Neural progenitor cell (in vitro differentiated cells): ENCODE measurements at regions not wholly inside any gene's neighbourhood (a gene's known extent, or its start where the extent isn't known, plus 50 kb on each side); places are given as distances from the start of the nearest gene placed in this dataset.

Source experiments
- DNase-seq: peaks from one replicate; pipeline ENCODE4 v3.0.0-alpha.2; 2016; ENCODE audit warnings: low spot score
- H2AFZ ChIP-seq: fragments of 200-600 bp; sonication (generic); replicated peaks from 2 replicates; pipeline ENCODE4 v1.6.1; 2016; ENCODE audit warnings: antibody characterized with exemption
- H3F3A ChIP-seq: fragments of 200-600 bp; sonication (generic); 2 replicates; pipeline ENCODE4 v1.6.1; 2016; ENCODE audit warnings: antibody characterized with exemption, low read depth
- H3K27ac ChIP-seq: fragments of 200-600 bp; sonication (generic); 2 replicates; pipeline ENCODE4 v1.5.1; 2016; ENCODE audit warnings: mild to moderate bottlenecking
- H3K27me3 ChIP-seq: fragments of 200-600 bp; sonication (generic); 2 replicates; pipeline ENCODE4 v1.6.1; 2016; ENCODE audit warnings: mild to moderate bottlenecking, moderate library complexity
- H3K36me3 ChIP-seq: fragments of 200-600 bp; sonication (generic); 2 replicates; pipeline ENCODE4 v1.5.1; 2016
- H3K4me1 ChIP-seq: fragments of 200-600 bp; sonication (generic); 2 replicates; pipeline ENCODE4 v1.6.1; 2016; ENCODE audit warnings: mixed run types
- H3K4me2 ChIP-seq: fragments of 200-600 bp; sonication (generic); 2 replicates; pipeline ENCODE4 v1.6.1; 2016
- H3K4me3 ChIP-seq: fragments of 200-600 bp; sonication (generic); 2 replicates; pipeline ENCODE4 v1.5.1; 2016
- H3K79me2 ChIP-seq: fragments of 200-600 bp; sonication (generic); 2 replicates; pipeline ENCODE4 v1.6.1; 2016; ENCODE audit warnings: low read depth
- H3K9ac ChIP-seq: fragments of 200-600 bp; sonication (generic); 2 replicates; pipeline ENCODE4 v1.6.1; 2016
- H3K9me3 ChIP-seq: fragments of 200-600 bp; sonication (generic); 2 replicates; pipeline ENCODE4 v1.5.1; 2016; ENCODE audit warnings: low read depth
- H4K20me1 ChIP-seq: fragments of 200-600 bp; sonication (generic); 2 replicates; pipeline ENCODE4 v1.6.1; 2016; ENCODE audit warnings: low read depth
- H3K27ac Mint-ChIP-seq: 3 replicates; pipeline ENCODE4 v1.8.0; 2021; ENCODE audit warnings: mixed read lengths
- H3K27me3 Mint-ChIP-seq: 2 replicates; pipeline ENCODE4 v1.8.0; 2022; ENCODE audit warnings: low read depth, mild to moderate bottlenecking, inconsistent platforms, moderate library complexity, mixed read lengths; ENCODE audit not compliant: insufficient read depth
- H3K36me3 Mint-ChIP-seq: 3 replicates; pipeline ENCODE4 v1.8.0; 2021; ENCODE audit warnings: mixed read lengths
- H3K4me1 Mint-ChIP-seq: 3 replicates; pipeline ENCODE4 v1.8.0; 2021; ENCODE audit warnings: mixed read lengths
- H3K4me3 Mint-ChIP-seq: 3 replicates; pipeline ENCODE4 v1.8.0; 2021; ENCODE audit warnings: mild to moderate bottlenecking, moderate library complexity, mixed read lengths
- H3K9me3 Mint-ChIP-seq: 3 replicates; pipeline ENCODE4 v1.8.0; 2020; ENCODE audit warnings: mixed read lengths
- CTCF ChIP-seq: fragments of 200-600 bp; sonication (generic); IDR thresholded peaks from 2 replicates; pipeline ENCODE4 v1.5.1; 2017; ENCODE audit warnings: antibody characterized with exemption, mild to moderate bottlenecking
- EZH2 ChIP-seq: fragments of 200-600 bp; sonication (generic); IDR thresholded peaks from 2 replicates; pipeline ENCODE4 v1.6.1; 2017; ENCODE audit warnings: antibody characterized with exemption, mild to moderate bottlenecking, moderate library complexity
- EZH2phosphoT487 ChIP-seq: fragments of 200-600 bp; sonication (generic); IDR thresholded peaks from 2 replicates; pipeline ENCODE4 v1.6.1; 2017; ENCODE audit warnings: antibody characterized with exemption

GRCh38 chr3:23078735-23079134, 124.4 kb upstream of the UBE2E2 start:
- H3K36me3 ChIP-seq = no peaks in the 10 kb centered on the region
- H3K79me2 ChIP-seq = no peaks in the 10 kb centered on the region
- H4K20me1 ChIP-seq = no peaks in the 10 kb centered on the region
- no peak overlapping the region for H3K4me3 Mint-ChIP-seq
- H3K27me3 Mint-ChIP-seq = peaks cover 3% of the 10 kb centered on the region
- TF ChIP-seq EZH2phosphoT487 = no peak
- TF ChIP-seq CTCF = no peak
- no peak for TF ChIP-seq EZH2
- H3K4me2 ChIP-seq = no peak overlapping the region
- H3K27me3 ChIP-seq = no peaks in the 10 kb centered on the region
- no peak for DNase-seq
- H3K4me1 Mint-ChIP-seq = peaks cover 4% of the 10 kb centered on the region
- H3F3A ChIP-seq = no peaks in the 10 kb centered on the region
- H3K27ac ChIP-seq = no peak overlapping the region
- H3K9me3 ChIP-seq = no peaks in the 10 kb centered on the region
- no peak overlapping the region for H3K4me3 ChIP-seq
- no peak overlapping the region for H2AFZ ChIP-seq
- H3K4me1 ChIP-seq = no peaks in the 10 kb centered on the region
- no peaks in the 10 kb centered on the region for H3K9me3 Mint-ChIP-seq
- H3K36me3 Mint-ChIP-seq = no peaks in the 10 kb centered on the region
- no peak overlapping the region for H3K9ac ChIP-seq
- no peak overlapping the region for H3K27ac Mint-ChIP-seq

GRCh38 chr3:23079976-23080375, 123.2 kb upstream of the UBE2E2 start:
- Histone ChIP-seq H3K36me3 (no peaks in the 10 kb centered on the region), H3K9me3 (no peaks in the 10 kb centered on the region), H3F3A (no peaks in the 10 kb centered on the region), H3K79me2 (no peaks in the 10 kb centered on the region), H2AFZ (no peak overlapping the region), H3K9ac (no peak overlapping the region), H3K27me3 (no peaks in the 10 kb centered on the region), H3K4me2 (no peak overlapping the region), H3K4me3 (no peak overlapping the region), H3K27ac (no peak overlapping the region), H4K20me1 (no peaks in the 10 kb centered on the region), H3K4me1 (no peaks in the 10 kb centered on the region)
- Mint-ChIP-seq H3K4me1 (peaks cover 4% of the 10 kb centered on the region), H3K4me3 (no peak overlapping the region), H3K36me3 (no peaks in the 10 kb centered on the region), H3K9me3 (no peaks in the 10 kb centered on the region), H3K27me3 (peaks cover 6% of the 10 kb centered on the region), H3K27ac (no peak overlapping the region)
- TF ChIP-seq EZH2 = no peak
- no peak for TF ChIP-seq CTCF
- TF ChIP-seq EZH2phosphoT487 = no peak
- DNase-seq = no peak

DNA sequence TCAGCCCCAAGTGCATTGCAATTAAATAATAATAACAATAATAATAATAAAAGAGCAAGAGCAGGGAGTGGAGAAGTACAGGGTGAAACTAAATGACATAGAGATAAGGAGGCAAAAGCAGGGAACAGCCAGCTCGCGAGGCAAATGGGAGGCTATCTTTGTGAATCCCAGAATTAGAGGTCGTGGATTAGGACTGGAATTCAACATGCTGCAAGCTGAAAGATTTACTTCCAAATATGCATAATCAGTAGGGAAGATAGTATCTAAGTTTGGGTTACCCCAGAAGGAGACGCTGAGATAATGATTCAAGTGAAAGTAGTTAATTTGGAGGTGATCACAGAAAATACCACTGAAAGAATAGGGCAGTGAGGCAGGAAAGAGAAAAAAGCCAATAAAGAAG, 119.4 kb upstream of the UBE2E2 start:
- no peak for TF ChIP-seq EZH2phosphoT487
- TF ChIP-seq CTCF = no peak
- TF ChIP-seq EZH2 = no peak
- H3K9me3 Mint-ChIP-seq = no peaks in the 10 kb centered on the region
- H3K36me3 ChIP-seq = no peaks in the 10 kb centered on the region
- H3K27ac ChIP-seq = no peak overlapping the region
- H3K9ac ChIP-seq = no peak overlapping the region
- H3K27ac Mint-ChIP-seq = no peak overlapping the region
- no peak overlapping the region for H3K4me3 ChIP-seq
- H3K36me3 Mint-ChIP-seq = no peaks in the 10 kb centered on the region
- no peak overlapping the region for H3K4me2 ChIP-seq
- no peaks in the 10 kb centered on the region for H3K27me3 ChIP-seq
- H3K9me3 ChIP-seq = no peaks in the 10 kb centered on the region
- no peak overlapping the region for H2AFZ ChIP-seq
- peaks cover 6% of the 10 kb centered on the region for H3K27me3 Mint-ChIP-seq
- peaks cover 17% of the 10 kb centered on the region for H3K4me1 ChIP-seq
- DNase-seq = no peak
- no peaks in the 10 kb centered on the region for H3K79me2 ChIP-seq
- H3K4me1 Mint-ChIP-seq = peaks cover 9% of the 10 kb centered on the region
- H3K4me3 Mint-ChIP-seq = no peak overlapping the region
- H4K20me1 ChIP-seq = no peaks in the 10 kb centered on the region
- peaks cover 11% of the 10 kb centered on the region for H3F3A ChIP-seq
